DND-41 (cell line): ENCODE measurements at regions not wholly inside any gene's neighbourhood (a gene's known extent, or its start where the extent isn't known, plus 50 kb on each side); places are given as distances from the start of the nearest gene placed in this dataset.
"Not testable (repeated sequence)": the region's sequence is repeated elsewhere in the genome, so short reads cannot be mapped to it uniquely, and the experiment has no call there.

Experiments
- ATAC-seq: fragments of 200-7000 bp; cut with Tn5 transposase; 3 replicates; pipeline ENCODE4 v1.9.1; 2021; ENCODE audit warnings: low read depth; ENCODE audit not compliant: insufficient read depth
- DNase-seq: peaks from one replicate; pipeline ENCODE4 v3.0.0-alpha.2; 2020
- H2AFZ ChIP-seq: 2 replicates; pipeline ENCODE4 v1.6.0; 2012; ENCODE audit warnings: low read depth, low read length
- H3K27ac ChIP-seq: 2 replicates; pipeline ENCODE4 v1.5.1; 2012; ENCODE audit warnings: low read length, inconsistent platforms
- H3K27me3 ChIP-seq: fragments of 200-600 bp; sonication (generic); 2 replicates; pipeline ENCODE4 v1.6.0; 2012; ENCODE audit warnings: low read length, mild to moderate bottlenecking, inconsistent platforms; ENCODE audit not compliant: insufficient read depth, poor library complexity
- H3K36me3 ChIP-seq: 2 replicates; pipeline ENCODE4 v1.5.1; 2012; ENCODE audit warnings: low read length, inconsistent platforms; ENCODE audit not compliant: insufficient read depth
- H3K4me1 ChIP-seq: 2 replicates; pipeline ENCODE4 v1.5.1; 2012; ENCODE audit warnings: mild to moderate bottlenecking, low read length; ENCODE audit not compliant: insufficient read depth
- H3K4me2 ChIP-seq: 2 replicates; pipeline ENCODE4 v1.6.0; 2012; ENCODE audit warnings: mild to moderate bottlenecking, moderate library complexity, low read length, inconsistent platforms; ENCODE audit not compliant: insufficient read depth
- H3K4me3 ChIP-seq, 2 experiments: fragments of 200-600 bp in 1 of 2; shearing (Covaris generic) in 1 of 2; 2 replicates each; pipeline ENCODE4 v1.5.1; 2012 to 2016; ENCODE audit warnings: inconsistent platforms in 2 of 2, low read length in 2 of 2, mild to moderate bottlenecking in 2 of 2, low read depth in 1 of 2, moderate library complexity in 1 of 2
- H3K79me2 ChIP-seq: 2 replicates; pipeline ENCODE4 v1.6.0; 2012; ENCODE audit warnings: low read length, inconsistent platforms; ENCODE audit not compliant: insufficient read depth
- H3K9ac ChIP-seq: 2 replicates; pipeline ENCODE4 v1.6.0; 2012; ENCODE audit warnings: low read depth, mild to moderate bottlenecking, inconsistent platforms, low read length, moderate library complexity
- H3K9me3 ChIP-seq: 2 replicates; pipeline ENCODE4 v1.5.1; 2012; ENCODE audit warnings: low read length, moderate library complexity, mild to moderate bottlenecking, inconsistent platforms; ENCODE audit not compliant: insufficient read depth, severe bottlenecking
- H4K20me1 ChIP-seq: 2 replicates; pipeline ENCODE4 v1.6.0; 2012; ENCODE audit warnings: low read length; ENCODE audit not compliant: insufficient read depth
- EZH2 ChIP-seq: IDR thresholded peaks from 3 replicates; pipeline ENCODE4 v1.6.1; 2012; ENCODE audit warnings: borderline replicate concordance, low read depth, mild to moderate bottlenecking, moderate library complexity, low read length, inconsistent platforms; ENCODE audit not compliant: severe bottlenecking
- TF ChIP-seq, protein P1 (sequence below): IDR thresholded peaks from 2 replicates; pipeline ENCODE4 v1.5.1; 2012; ENCODE audit warnings: borderline replicate concordance, low read length, moderate library complexity, mild to moderate bottlenecking; ENCODE audit not compliant: poor library complexity, severe bottlenecking; ENCODE audit errors: extremely low read depth

DNA sequence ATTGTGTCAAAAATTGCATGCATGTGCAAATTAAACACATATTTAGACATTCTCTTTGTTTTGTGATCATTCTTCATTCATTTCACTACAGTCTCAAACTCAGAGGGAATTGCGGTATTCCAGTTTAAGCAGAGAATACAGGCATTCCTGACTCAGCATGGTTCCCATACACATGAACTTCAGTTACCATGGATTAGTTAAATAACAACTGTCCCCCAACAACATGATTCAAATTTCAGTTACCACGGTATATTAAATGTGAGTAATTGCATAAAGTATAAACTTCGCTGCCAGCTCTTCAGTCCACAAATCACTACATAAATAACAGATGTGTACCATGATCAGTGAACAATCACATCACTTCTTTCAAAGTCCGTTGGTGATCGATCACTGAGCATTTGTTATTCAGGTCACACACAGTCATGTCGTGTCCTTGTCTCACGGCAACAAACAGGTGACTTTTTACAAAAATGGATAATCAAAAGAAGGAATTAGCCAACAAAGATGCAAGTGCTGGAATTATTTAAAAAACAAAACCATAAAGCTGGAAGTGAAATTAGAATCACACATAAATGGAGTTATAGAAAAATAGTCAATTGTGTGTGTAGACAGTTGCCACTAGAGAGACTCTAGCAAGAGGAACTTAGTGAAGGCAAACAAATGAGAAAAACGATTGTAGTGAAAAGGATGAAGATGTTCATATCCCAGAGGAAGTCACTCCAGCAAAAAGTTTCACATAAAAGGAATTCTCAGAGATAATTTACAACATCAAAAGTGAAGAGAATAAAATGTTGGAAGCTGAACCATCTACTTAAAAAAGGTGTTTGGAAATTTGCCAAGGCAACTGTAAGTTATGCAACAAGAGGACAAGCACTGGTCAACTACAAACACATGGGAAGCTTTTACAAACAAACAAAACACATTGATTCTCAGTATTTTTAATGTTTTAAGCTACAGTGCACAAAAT is 138.6 kb upstream of the SMARCAD1 start:
- Histone ChIP-seq H3K4me3 (no peak overlapping the region), H3K4me2 (no peak overlapping the region), H3K4me1 (no peaks in the 10 kb centered on the region), H3K36me3 (no peaks in the 10 kb centered on the region), H3K9ac (no peak overlapping the region), H3K27ac (no peak overlapping the region), H3K79me2 (no peaks in the 10 kb centered on the region), H2AFZ (no peak overlapping the region), H4K20me1 (no peaks in the 10 kb centered on the region), H3K9me3 (no peaks in the 10 kb centered on the region), H3K27me3 (no peaks in the 10 kb centered on the region)
- DNase-seq = no peak
- TF ChIP-seq EZH2 = no peak
- TF ChIP-seq, protein P1, sequence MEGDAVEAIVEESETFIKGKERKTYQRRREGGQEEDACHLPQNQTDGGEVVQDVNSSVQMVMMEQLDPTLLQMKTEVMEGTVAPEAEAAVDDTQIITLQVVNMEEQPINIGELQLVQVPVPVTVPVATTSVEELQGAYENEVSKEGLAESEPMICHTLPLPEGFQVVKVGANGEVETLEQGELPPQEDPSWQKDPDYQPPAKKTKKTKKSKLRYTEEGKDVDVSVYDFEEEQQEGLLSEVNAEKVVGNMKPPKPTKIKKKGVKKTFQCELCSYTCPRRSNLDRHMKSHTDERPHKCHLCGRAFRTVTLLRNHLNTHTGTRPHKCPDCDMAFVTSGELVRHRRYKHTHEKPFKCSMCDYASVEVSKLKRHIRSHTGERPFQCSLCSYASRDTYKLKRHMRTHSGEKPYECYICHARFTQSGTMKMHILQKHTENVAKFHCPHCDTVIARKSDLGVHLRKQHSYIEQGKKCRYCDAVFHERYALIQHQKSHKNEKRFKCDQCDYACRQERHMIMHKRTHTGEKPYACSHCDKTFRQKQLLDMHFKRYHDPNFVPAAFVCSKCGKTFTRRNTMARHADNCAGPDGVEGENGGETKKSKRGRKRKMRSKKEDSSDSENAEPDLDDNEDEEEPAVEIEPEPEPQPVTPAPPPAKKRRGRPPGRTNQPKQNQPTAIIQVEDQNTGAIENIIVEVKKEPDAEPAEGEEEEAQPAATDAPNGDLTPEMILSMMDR = no peak
- no peak for ATAC-seq

DNA sequence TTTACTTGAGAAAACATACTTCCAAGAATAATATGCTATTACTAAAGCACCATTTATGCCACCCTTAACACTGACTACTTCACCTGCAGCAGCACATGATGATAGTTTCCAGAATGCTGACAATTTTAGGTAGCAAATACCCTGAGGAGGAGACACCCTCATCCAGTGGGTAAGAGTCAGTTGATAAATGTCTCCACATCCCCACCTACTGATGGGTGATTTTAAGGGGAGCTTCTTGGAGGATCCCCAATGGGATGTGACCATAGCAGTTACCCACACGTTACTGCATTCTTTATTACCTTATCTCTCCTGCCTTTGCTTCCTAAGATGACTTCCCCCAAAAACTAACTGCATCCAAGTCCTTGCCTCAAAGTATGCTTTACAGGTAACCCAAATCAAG is 131.2 kb upstream of the SMARCAD1 start:
- ATAC-seq = no peak

DNA sequence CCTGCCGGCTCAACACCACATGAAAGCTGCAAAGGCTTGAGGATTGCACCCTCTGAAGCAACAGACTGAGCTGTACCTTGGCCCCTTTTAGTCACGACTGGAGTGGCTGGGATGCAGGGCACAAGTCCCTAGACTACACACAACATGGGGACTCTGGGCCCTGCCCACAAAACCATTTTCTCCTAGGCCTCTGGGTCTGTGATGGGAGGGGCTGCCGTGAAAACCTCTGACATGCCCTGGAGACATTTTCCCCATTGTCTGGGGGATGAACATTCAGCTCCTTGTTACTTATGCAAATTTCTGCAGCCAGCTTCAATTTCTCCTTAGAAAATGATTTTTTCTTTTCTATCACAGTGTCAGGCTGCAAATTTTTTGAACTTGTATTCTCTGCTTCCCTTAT is 123.5 kb upstream of the SMARCAD1 start:
- no peak for ATAC-seq
- TF ChIP-seq, protein P1 = no peak
- TF ChIP-seq EZH2 = no peak
- H3K4me3 ChIP-seq = no peak overlapping the region

More for the DNA sequence above, 131.2 kb upstream of the SMARCAD1 start:
- Histone ChIP-seq H3K4me2 (no peak overlapping the region), H3K9ac (no peak overlapping the region), H3K27me3 (no peaks in the 10 kb centered on the region), H3K79me2 (no peaks in the 10 kb centered on the region), H4K20me1 (no peaks in the 10 kb centered on the region), H3K27ac (no peak overlapping the region), H3K4me3 (no peak overlapping the region), H2AFZ (no peak overlapping the region), H3K36me3 (no peaks in the 10 kb centered on the region), H3K9me3 (no peaks in the 10 kb centered on the region), H3K4me1 (no peaks in the 10 kb centered on the region)
- no peak for TF ChIP-seq EZH2
- no peak for DNase-seq

DNA sequence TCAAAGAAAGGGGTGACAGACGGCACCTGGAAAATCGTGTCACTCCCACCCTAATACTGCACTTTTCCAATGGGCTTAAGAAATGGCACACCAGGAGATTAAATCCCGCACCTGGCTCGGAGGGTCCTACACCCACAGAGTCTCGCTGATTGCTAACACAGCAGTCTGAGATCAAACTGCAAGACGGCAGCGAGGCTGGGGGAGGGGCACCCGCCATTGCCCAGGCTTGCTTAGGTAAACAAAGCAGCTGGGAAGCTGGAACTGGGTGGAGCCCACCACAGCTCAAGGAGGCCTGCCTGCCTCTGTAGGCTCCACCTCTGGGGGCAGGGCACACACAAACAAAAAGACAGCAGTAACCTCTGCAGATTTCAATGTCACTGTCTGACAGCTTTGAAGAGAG is 108.5 kb upstream of the SMARCAD1 start:
- H3K36me3 ChIP-seq, H4K20me1 ChIP-seq, H3K4me3 ChIP-seq, H3K79me2 ChIP-seq, H3K27me3 ChIP-seq, H3K4me1 ChIP-seq, H3K9me3 ChIP-seq, H3K9ac ChIP-seq, H2AFZ ChIP-seq, DNase-seq, H3K4me2 ChIP-seq, ATAC-seq, H3K27ac ChIP-seq: not testable (repeated sequence)

More for the DNA sequence above, 123.5 kb upstream of the SMARCAD1 start:
- no peak overlapping the region for H3K4me2 ChIP-seq
- no peak for DNase-seq
- H3K9me3 ChIP-seq = no peaks in the 10 kb centered on the region
- no peaks in the 10 kb centered on the region for H3K27me3 ChIP-seq
- no peaks in the 10 kb centered on the region for H4K20me1 ChIP-seq
- H2AFZ ChIP-seq = no peak overlapping the region
- H3K79me2 ChIP-seq = no peaks in the 10 kb centered on the region
- no peaks in the 10 kb centered on the region for H3K36me3 ChIP-seq
- H3K4me1 ChIP-seq = no peaks in the 10 kb centered on the region
- no peak overlapping the region for H3K27ac ChIP-seq
- H3K9ac ChIP-seq = no peak overlapping the region
